ENCODE measurements at regions not wholly inside any gene's neighbourhood (a gene's known extent, or its start where the extent isn't known, plus 50 kb on each side); places are given as distances from the start of the nearest gene placed in this dataset.

GRCh38 chr9:90741036-90741435, 60.6 kb upstream of the SYK start:
- Mint-ChIP-seq H3K4me1 (ENCODE audit: low read depth) (peaks cover 1% of the 10 kb centered on the region), H3K27me3 (no peaks in the 10 kb centered on the region), H3K9me3 (ENCODE audit: low read depth) (peaks cover 37% of the 10 kb centered on the region), H3K4me3 (ENCODE audit: low read depth) (no peak overlapping the region), H3K27ac (no peak overlapping the region), H3K36me3 (ENCODE audit: insufficient read depth) (peaks cover 4% of the 10 kb centered on the region)
- no peak for DNase-seq (ENCODE audit: low spot score, unreplicated experiment)
- TF ChIP-seq, protein P1, sequence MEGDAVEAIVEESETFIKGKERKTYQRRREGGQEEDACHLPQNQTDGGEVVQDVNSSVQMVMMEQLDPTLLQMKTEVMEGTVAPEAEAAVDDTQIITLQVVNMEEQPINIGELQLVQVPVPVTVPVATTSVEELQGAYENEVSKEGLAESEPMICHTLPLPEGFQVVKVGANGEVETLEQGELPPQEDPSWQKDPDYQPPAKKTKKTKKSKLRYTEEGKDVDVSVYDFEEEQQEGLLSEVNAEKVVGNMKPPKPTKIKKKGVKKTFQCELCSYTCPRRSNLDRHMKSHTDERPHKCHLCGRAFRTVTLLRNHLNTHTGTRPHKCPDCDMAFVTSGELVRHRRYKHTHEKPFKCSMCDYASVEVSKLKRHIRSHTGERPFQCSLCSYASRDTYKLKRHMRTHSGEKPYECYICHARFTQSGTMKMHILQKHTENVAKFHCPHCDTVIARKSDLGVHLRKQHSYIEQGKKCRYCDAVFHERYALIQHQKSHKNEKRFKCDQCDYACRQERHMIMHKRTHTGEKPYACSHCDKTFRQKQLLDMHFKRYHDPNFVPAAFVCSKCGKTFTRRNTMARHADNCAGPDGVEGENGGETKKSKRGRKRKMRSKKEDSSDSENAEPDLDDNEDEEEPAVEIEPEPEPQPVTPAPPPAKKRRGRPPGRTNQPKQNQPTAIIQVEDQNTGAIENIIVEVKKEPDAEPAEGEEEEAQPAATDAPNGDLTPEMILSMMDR (IDR thresholded peaks at IDR 0.05; ENCODE audit: unreplicated experiment), result no peak

GRCh38 chr9:90737742-90738141, 63.9 kb upstream of the SYK start:
- Mint-ChIP-seq H3K36me3 (ENCODE audit: insufficient read depth) (peaks cover 4% of the 10 kb centered on the region), H3K27ac (no peak overlapping the region), H3K9me3 (ENCODE audit: low read depth) (peaks cover 31% of the 10 kb centered on the region), H3K4me1 (ENCODE audit: low read depth) (no peaks in the 10 kb centered on the region), H3K4me3 (ENCODE audit: low read depth) (no peak overlapping the region), H3K27me3 (no peaks in the 10 kb centered on the region)
- no peak for DNase-seq (ENCODE audit: low spot score, unreplicated experiment)
- TF ChIP-seq, protein P1 (IDR thresholded peaks at IDR 0.05; ENCODE audit: unreplicated experiment), result no peak

DNA sequence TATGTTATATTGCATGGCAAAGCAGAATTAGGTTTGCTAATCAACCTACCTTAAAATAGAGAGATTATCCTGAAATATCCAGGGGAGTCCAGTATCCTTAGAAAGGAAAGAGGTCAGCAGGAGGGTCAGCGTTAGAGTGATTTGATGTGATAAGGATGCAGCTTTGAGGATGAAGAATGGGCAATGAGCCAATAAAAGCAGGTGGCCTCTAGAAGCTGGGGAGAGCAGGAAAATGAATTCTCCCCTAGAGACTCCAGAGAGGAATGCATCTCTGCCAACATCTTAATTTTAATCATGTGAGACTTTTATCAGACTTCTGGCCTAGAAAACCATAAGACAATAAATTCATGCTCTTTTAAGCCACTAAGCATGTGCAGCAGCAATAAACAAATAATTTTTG, 65.7 kb upstream of the SYK start:
- no peak for DNase-seq (ENCODE audit: low spot score, unreplicated experiment)
- no peak overlapping the region for H3K4me3 Mint-ChIP-seq (ENCODE audit: low read depth)
- TF ChIP-seq, protein P1 (IDR thresholded peaks at IDR 0.05; ENCODE audit: unreplicated experiment), result no peak
- no peaks in the 10 kb centered on the region for H3K27me3 Mint-ChIP-seq
- peaks cover 3% of the 10 kb centered on the region for H3K36me3 Mint-ChIP-seq (ENCODE audit: insufficient read depth)
- no peaks in the 10 kb centered on the region for H3K4me1 Mint-ChIP-seq (ENCODE audit: low read depth)
- H3K27ac Mint-ChIP-seq, result no peak overlapping the region
- H3K9me3 Mint-ChIP-seq (ENCODE audit: low read depth), result peaks cover 24% of the 10 kb centered on the region

DNA sequence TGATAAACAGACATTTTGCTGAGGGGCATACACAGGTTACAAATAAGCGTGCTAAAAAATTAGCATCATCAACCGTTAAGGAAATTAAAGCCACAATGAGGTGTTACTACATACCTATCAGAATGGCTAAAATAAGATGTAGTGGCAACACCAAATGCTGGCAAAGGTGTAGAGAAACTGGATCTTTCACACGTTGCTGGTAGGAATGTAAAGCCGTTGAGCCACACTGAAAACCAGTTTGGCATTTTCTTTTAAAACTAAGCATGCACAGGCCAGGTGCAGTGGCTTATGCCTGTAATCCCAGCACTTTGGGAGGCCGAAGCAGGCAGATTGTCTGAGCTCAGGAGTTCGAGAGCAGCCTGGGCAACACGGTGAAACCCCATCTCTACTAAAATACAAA, 67.0 kb upstream of the SYK start:
- DNase-seq (ENCODE audit: low spot score, unreplicated experiment), result no peak
- Mint-ChIP-seq H3K36me3 (ENCODE audit: insufficient read depth) (no peaks in the 10 kb centered on the region), H3K27me3 (no peaks in the 10 kb centered on the region), H3K4me3 (ENCODE audit: low read depth) (no peak overlapping the region), H3K4me1 (ENCODE audit: low read depth) (no peaks in the 10 kb centered on the region), H3K27ac (no peak overlapping the region), H3K9me3 (ENCODE audit: low read depth) (peaks cover 12% of the 10 kb centered on the region)
- TF ChIP-seq, protein P1 (IDR thresholded peaks at IDR 0.05; ENCODE audit: unreplicated experiment), result no peak

- H3K27me3 Mint-ChIP-seq, result no peaks in the 10 kb centered on the region
- no peak for DNase-seq (ENCODE audit: low spot score, unreplicated experiment)
- H3K4me1 Mint-ChIP-seq (ENCODE audit: low read depth), result no peaks in the 10 kb centered on the region
- no peak overlapping the region for H3K4me3 Mint-ChIP-seq (ENCODE audit: low read depth)
- TF ChIP-seq, protein P1 (IDR thresholded peaks at IDR 0.05; ENCODE audit: unreplicated experiment), result no peak
- H3K9me3 Mint-ChIP-seq (ENCODE audit: low read depth), result no peaks in the 10 kb centered on the region
- no peak overlapping the region for H3K27ac Mint-ChIP-seq
- no peaks in the 10 kb centered on the region for H3K36me3 Mint-ChIP-seq (ENCODE audit: insufficient read depth)
Measured at GRCh38 chr9:90729351-90729750, 72.3 kb upstream of the SYK start.
